AG04450 (cell line): ENCODE measurements at regions not wholly inside any gene's neighbourhood (a gene's known extent, or its start where the extent isn't known, plus 50 kb on each side); places are given as distances from the start of the nearest gene placed in this dataset.

Experiments
- CTCF ChIA-PET: fragments of 300-600, 350-600 bp; formaldehyde crosslinking; extraction: SDS; loops from one replicate; lab custom pipeline; 2022; ENCODE audit warnings: antibody characterized with exemption, inconsistent platforms; lab: Charles Lee
- POLR2A ChIA-PET: fragments of 350-600 bp; formaldehyde crosslinking; extraction: SDS; loops from one replicate; lab custom pipeline; 2021; ENCODE audit warnings: antibody characterized with exemption, inconsistent platforms; lab: Yijun Ruan, JAX
- DNase-seq: peaks from one replicate; pipeline ENCODE4 v3.0.0-alpha.2; 2011; ENCODE audit warnings: low read depth, low spot score
- H3K27ac ChIP-seq: one replicate; pipeline ENCODE4 v1.5.1; 2012; ENCODE audit warnings: low read depth, low read length, control low read depth
- H3K27me3 ChIP-seq: one replicate; pipeline ENCODE4 v1.6.0; 2012; ENCODE audit warnings: low read length; ENCODE audit not compliant: control insufficient read depth, insufficient read depth
- H3K4me3 ChIP-seq: 2 replicates; pipeline ENCODE4 v1.5.1; 2011; ENCODE audit warnings: mild to moderate bottlenecking, low read depth, low read length, control low read depth
- H3K9me3 ChIP-seq: 2 replicates; pipeline ENCODE4 v1.5.1; 2012; ENCODE audit warnings: low read length; ENCODE audit not compliant: control insufficient read depth, insufficient read depth
- CTCF ChIP-seq: IDR thresholded peaks from 2 replicates; pipeline ENCODE4 v1.5.1; 2011; ENCODE audit warnings: low read depth, low read length, control low read depth, inconsistent platforms

- H3K9me3 ChIP-seq: no peaks in the 10 kb centered on the region
- no peaks in the 10 kb centered on the region for H3K27me3 ChIP-seq
- DNase-seq: no peak
- no peak overlapping the region for H3K4me3 ChIP-seq
- ChIA-PET POLR2A (no interaction called here), CTCF (interaction anchor here (0.7 kb wide), 1 partner anchor 11 kb away, joined by 5 read pairs; no protein-coding TSS in a partner anchor)
- no peak for TF ChIP-seq CTCF
- H3K27ac ChIP-seq: no peak overlapping the region
These were observed 135.8 kb upstream of the FOXA2 start for GRCh38 chr20:22720206-22720605.

- ChIA-PET CTCF (no interaction called here), POLR2A (no interaction called here)
- DNase-seq: no peak
- no peak for TF ChIP-seq CTCF
- H3K9me3 ChIP-seq: no peaks in the 10 kb centered on the region
- H3K27ac ChIP-seq: no peak overlapping the region
- H3K4me3 ChIP-seq: no peak overlapping the region
- H3K27me3 ChIP-seq: no peaks in the 10 kb centered on the region
These were observed 138.4 kb upstream of the FOXA2 start for GRCh38 chr20:22722811-22723210.

DNA sequence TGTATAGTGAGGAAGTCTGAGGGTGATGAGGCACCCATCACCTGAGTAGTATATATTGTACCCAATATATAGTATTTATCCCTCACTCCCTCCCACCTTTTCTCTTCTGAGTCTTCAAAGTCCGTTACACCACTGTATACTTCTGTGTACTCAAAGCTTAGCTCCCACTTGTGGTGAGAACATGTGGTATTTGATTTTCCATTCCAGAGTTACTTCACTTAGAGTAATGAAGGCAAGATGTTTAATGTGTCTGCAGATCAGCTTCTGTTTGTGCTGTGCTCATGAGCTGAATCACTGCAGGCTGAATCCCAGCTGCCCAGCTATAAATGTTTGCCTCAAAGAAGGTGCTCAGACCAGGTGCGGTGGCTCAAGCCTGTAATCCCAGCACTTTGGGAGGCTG lies 139.3 kb upstream of the FOXA2 start:
- Histone ChIP-seq H3K9me3 (no peaks in the 10 kb centered on the region), H3K27me3 (no peaks in the 10 kb centered on the region), H3K4me3 (no peak overlapping the region), H3K27ac (no peak overlapping the region)
- CTCF ChIA-PET: interaction anchor here (1.2 kb wide), 1 partner anchor 32 kb away, joined by 4 read pairs; no protein-coding TSS in a partner anchor
- POLR2A ChIA-PET: no interaction called here
- TF ChIP-seq CTCF: no peak
- no peak for DNase-seq

DNA sequence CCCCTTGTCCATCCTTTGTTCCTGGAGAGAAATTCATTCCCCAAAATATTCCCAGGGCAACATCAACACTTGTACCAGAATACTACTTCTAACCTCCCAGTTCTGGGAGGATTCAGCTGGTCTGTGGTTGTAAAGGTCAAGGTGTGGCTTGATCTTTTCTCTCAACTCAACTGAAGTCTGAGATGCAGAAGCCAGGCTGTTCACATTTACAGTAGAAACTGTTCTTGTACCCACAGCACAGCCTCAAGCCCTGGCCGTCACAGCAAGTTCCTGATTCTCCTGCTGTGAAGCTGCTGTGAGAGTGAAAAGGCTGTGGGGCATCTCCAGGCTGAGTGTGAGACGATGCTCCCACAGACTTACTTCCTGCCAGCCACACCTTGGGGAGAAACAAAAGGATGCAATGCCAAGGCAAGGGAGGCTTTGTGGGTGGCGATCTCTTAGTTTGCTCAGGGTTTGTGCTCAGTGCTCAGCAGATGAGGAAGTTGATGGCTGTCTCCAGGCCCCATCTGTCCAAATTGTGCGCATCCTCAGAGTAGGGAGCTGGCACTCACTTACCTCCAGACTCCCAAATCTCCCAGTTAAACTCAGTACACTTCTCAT lies 143.9 kb upstream of the FOXA2 start:
- H3K27me3 ChIP-seq: no peaks in the 10 kb centered on the region
- no peaks in the 10 kb centered on the region for H3K9me3 ChIP-seq
- ChIA-PET POLR2A (no interaction called here), CTCF (no interaction called here)
- no peak for TF ChIP-seq CTCF
- H3K4me3 ChIP-seq: no peak overlapping the region
- no peak for DNase-seq
- no peak overlapping the region for H3K27ac ChIP-seq

DNA sequence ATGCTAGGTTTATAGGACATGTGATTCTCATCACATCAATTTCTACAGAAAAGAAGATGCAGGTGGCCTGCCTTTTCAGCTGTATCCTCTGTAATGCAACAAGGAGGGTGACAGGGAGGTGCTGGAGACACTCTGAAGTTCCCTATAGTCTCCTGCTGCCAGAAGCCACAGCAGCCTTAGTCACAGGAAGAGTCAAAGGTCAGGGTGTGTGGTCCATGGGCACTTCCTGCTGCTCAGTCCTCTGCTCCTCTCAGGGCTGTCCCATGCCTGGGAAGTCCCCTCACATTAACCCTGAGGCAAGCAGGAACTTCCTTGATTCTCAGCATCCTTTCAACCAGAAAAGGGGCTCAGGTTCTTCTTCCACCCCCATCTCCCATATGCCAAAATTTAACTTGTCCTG lies 144.8 kb upstream of the FOXA2 start:
- TF ChIP-seq CTCF: no peak
- POLR2A ChIA-PET: no interaction called here
- no peak for DNase-seq
- Histone ChIP-seq H3K4me3 (no peak overlapping the region), H3K27me3 (no peaks in the 10 kb centered on the region), H3K27ac (no peak overlapping the region), H3K9me3 (no peaks in the 10 kb centered on the region)
- CTCF ChIA-PET: no interaction called here
